Cardiac muscle cell (in vitro differentiated cells and primary cell): ENCODE measurements at regions not wholly inside any gene's neighbourhood (a gene's known extent, or its start where the extent isn't known, plus 50 kb on each side); places are given as distances from the start of the nearest gene placed in this dataset.

ENCODE experiments used
- DNase-seq, 2 donors: peaks; one replicate each; pipeline versions ENCODE4 v3.0.0 to v3.0.0-alpha.2; 2010 to 2017; ENCODE audit warnings: low read depth in 1 of 2, low spot score in 1 of 2
- H3K27ac ChIP-seq: fragments of 200-600 bp; sonication (generic); 2 replicates; pipeline ENCODE4 v1.5.1; 2016
- H3K27me3 ChIP-seq: fragments of 200-600 bp; sonication (generic); 2 replicates; pipeline ENCODE4 v1.6.0; 2016; ENCODE audit warnings: control low read depth
- H3K36me3 ChIP-seq: fragments of 200-600 bp; sonication (generic); 2 replicates; pipeline ENCODE4 v1.5.1; 2016; ENCODE audit warnings: control low read depth
- H3K4me1 ChIP-seq: fragments of 200-600 bp; sonication (generic); 2 replicates; pipeline ENCODE4 v1.8.1; 2017; ENCODE audit warnings: low read depth, mild to moderate bottlenecking, mixed run types
- H3K4me3 ChIP-seq: fragments of 200-600 bp; sonication (generic); 2 replicates; pipeline ENCODE4 v1.5.1; 2016; ENCODE audit warnings: mild to moderate bottlenecking
- H3K9me3 ChIP-seq: fragments of 200-600 bp; sonication (generic); 2 replicates; pipeline ENCODE4 v1.5.1; 2017; ENCODE audit warnings: low read depth, mild to moderate bottlenecking, control low read depth
- CTCF ChIP-seq: IDR thresholded peaks from 2 replicates; pipeline ENCODE4 v1.5.1; 2012; ENCODE audit warnings: low read depth, mild to moderate bottlenecking, low read length

GRCh38 chr20:61055180-61056010 lies 196.7 kb upstream of the CDH4 start:
- DNase-seq = no peak
- no peak for TF ChIP-seq CTCF

GRCh38 chr20:61056116-61056515 lies 195.9 kb upstream of the CDH4 start:
- H3K36me3 ChIP-seq = no peaks in the 10 kb centered on the region
- H3K4me3 ChIP-seq = no peak overlapping the region
- H3K27ac ChIP-seq = no peak overlapping the region
- no peaks in the 10 kb centered on the region for H3K27me3 ChIP-seq
- no peaks in the 10 kb centered on the region for H3K9me3 ChIP-seq
- no peaks in the 10 kb centered on the region for H3K4me1 ChIP-seq
- no peak for DNase-seq
- no peak for TF ChIP-seq CTCF

More at GRCh38 chr20:61055180-61056010, 196.7 kb upstream of the CDH4 start:
- Histone ChIP-seq H3K4me3 (no peak overlapping the region), H3K4me1 (no peaks in the 10 kb centered on the region), H3K27me3 (no peaks in the 10 kb centered on the region), H3K36me3 (no peaks in the 10 kb centered on the region), H3K9me3 (no peaks in the 10 kb centered on the region), H3K27ac (no peak overlapping the region)

GRCh38 chr20:61056627-61057442 lies 195.2 kb upstream of the CDH4 start:
- Histone ChIP-seq H3K9me3 (no peaks in the 10 kb centered on the region), H3K27ac (no peak overlapping the region), H3K36me3 (no peaks in the 10 kb centered on the region), H3K4me3 (no peak overlapping the region), H3K27me3 (no peaks in the 10 kb centered on the region), H3K4me1 (no peaks in the 10 kb centered on the region)
- no peak for TF ChIP-seq CTCF
- no peak for DNase-seq

GRCh38 chr20:61057443-61058121 lies 194.5 kb upstream of the CDH4 start:
- no peak for DNase-seq
- Histone ChIP-seq H3K27me3 (no peaks in the 10 kb centered on the region), H3K9me3 (no peaks in the 10 kb centered on the region), H3K27ac (no peak overlapping the region), H3K4me3 (no peak overlapping the region), H3K4me1 (no peaks in the 10 kb centered on the region), H3K36me3 (no peaks in the 10 kb centered on the region)
- no peak for TF ChIP-seq CTCF

- Histone ChIP-seq H3K36me3 (no peaks in the 10 kb centered on the region), H3K9me3 (no peaks in the 10 kb centered on the region), H3K4me3 (no peak overlapping the region), H3K4me1 (no peaks in the 10 kb centered on the region), H3K27ac (no peak overlapping the region), H3K27me3 (no peaks in the 10 kb centered on the region)
- no peak for TF ChIP-seq CTCF
- DNase-seq = no peak
These were observed 190.1 kb upstream of the CDH4 start for GRCh38 chr20:61061981-61062380.
